ENCODE measurements at regions not wholly inside any gene's neighbourhood (a gene's known extent, or its start where the extent isn't known, plus 50 kb on each side); places are given as distances from the start of the nearest gene placed in this dataset.
A peak's percentile ranks its signal among the peaks of the same experiment; 100 is the strongest.
"Not testable (repeated sequence)": the region's sequence is repeated elsewhere in the genome, so short reads cannot be mapped to it uniquely, and the experiment has no call there.

DNA sequence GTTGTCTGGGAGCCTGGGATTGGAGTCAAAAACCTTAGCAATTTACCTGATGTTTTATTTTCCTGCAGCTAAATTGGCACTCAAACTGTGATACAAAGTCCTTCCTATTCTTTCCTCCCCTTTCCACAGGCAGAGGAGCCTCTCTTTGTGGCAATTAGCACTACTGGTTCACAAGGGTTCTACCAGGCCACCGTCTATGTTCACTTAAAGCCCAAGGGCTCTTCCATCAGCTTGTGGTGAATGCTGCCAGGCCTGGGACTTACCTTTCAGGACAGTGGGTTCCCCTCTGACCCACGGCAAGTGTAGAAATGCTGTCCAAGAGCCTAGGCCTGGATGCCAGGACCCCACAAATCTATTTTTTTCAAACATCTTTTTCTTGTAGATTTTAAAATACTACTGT is 251.9 kb upstream of the B3GALT2 start:
- no peak for DNase-seq

DNA sequence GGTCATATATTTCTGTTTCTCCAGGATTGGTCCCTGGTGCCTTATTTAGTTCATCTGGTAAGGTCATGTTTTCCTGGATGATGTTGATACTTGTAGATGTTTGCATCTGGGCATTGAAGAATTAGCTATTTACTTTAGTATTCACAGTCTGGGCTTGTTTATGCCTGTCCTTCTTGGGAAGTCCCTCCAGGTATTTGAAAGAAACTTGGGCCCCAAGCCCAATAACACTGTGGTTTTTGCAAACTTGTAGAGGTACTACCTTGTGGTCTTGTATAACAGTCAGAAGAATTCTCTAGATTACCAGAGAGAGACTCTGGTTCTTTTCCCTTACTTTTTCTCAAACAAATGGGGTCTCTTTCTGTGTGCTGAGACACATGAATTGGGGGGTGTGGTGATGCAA is 251.4 kb upstream of the B3GALT2 start:
- no peak for DNase-seq

- DNase-seq = not testable (repeated sequence)
Observed at GRCh38 chr1:193437333-193437732, 250.9 kb upstream of the B3GALT2 start.

DNA sequence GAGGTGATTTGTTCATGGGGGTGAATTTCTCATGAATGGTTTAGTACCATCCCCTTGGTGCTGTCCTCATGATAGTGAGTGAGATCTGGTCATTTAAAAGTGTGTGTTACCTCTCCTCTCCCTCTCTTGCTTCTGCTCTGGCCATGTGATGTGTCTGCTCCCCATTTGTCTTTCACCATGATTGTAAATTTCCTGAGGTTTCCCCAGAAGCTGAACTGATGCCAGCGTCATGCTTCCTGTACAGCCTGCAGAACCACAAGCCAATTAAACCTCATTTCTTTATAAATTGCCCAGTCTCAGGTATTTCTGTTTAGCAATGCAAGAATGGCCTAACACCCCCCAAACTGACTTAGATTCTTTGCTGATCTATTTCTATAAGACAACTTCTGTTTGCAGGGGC is 249.4 kb upstream of the B3GALT2 start:
- no peak for DNase-seq

DNA sequence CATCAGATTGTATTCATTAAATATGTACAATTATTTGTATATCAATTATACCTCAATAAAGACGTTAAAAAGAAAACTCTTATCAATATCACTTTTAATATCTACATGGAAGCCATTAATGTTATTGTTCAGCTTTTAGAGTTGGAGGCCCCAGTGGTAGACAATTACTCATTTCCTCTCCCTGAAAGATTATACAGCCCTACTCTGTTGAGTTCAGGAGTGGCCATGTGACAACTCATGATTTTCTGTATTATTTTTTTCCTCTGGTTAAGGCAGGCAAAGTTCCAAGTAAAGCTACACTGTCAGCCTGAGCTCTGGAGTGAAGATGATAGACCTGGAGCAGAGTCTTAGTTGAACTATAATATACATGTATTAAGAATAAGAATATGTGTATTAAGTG is 247.9 kb upstream of the B3GALT2 start:
- no peak for DNase-seq

DNA sequence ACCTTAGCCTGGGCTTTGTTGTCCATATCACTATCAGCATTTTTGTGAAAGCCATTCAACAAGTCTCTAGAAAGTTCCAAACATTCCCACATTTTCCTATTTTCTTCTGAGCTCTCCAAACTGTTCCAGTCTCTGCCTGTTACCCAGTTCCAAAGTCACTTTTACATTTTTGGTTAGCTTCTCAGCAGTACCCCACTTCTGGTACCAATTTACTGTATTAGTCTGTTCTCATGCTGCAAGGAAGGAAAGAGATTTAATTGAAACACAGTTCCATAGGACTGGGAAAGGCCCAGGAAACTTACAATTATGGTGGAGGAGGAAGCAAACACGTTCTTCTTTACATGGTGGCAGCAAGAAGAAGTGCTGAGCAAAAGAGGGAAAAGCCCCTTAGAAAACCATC is 247.2 kb upstream of the B3GALT2 start:
- DNase-seq = no peak

DNA sequence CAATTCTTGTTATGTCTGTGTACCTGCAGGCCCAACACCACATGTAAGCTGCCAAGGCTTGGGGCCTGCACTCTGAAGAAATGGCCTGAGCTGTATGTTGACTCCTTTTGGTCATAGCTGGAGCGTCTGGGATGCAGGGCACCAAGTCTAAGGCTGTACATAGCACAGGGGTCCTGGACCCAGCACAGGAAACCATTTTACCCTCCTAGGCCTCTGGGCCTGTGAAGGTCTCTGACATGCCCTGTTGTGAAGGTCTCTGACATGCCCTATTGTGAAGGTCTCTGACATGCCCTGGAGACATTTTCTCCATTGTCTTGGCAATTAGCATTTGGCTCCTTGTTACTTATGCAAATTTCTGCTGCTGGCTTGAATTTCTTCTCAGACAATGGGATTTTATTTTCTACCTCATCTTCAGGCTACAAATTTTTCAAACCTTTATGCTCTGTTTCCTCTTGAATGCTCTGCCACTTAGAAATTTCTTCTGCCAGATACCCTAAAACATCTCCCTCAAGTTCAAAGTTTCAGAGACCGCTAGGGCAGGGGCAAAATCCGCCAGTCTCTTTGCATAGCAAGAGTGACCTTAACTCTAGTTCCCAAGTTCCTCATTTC is 246.7 kb upstream of the B3GALT2 start:
- DNase-seq = no peak

GRCh38 chr1:193431265-193431977 is 245.0 kb upstream of the B3GALT2 start:
- no peak for DNase-seq

- DNase-seq = no peak
Observed at GRCh38 chr1:193427524-193427923, 241.1 kb upstream of the B3GALT2 start.

DNA sequence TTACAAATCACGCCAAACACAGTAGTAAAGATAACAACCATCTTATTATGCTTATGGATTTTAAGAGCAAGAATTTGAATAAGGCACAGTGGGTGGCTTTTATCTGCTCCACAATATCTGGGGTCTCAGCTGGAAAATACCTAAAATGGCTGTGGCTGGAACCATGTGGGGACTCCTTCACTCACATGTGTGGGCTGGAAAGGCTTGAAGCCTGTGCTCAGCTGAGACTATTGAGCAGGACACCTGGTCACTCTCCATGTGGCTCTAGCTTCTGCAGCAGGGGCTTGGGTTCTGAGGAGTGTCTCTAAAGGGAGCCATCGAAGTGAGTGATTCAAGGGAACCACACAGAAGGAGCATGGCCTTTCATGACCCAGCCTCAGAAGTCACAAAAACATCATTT is 239.6 kb upstream of the B3GALT2 start:
- no peak for DNase-seq

GRCh38 chr1:193421487-193421886 is 235.1 kb upstream of the B3GALT2 start:
- DNase-seq = no peak

DNA sequence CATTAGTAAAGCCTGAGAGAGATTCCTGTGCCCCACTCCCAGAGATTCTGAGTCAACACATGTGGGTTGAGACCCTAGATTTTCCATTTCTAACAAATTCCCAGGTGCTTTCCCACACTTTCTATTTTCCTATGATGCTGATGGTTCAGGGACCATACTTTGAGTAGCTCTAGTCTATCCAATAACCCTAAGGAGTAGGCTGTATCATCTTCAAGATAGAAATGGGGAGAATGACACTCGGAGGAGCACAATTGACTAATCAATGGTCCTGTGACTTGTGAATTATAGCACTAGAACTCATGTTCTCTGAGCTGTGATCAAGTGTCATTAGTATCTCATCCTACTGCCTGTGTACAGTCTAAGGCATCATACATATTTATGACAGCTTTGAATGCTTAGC is 232.9 kb upstream of the B3GALT2 start:
- DNase-seq = peak; percentile 14

DNA sequence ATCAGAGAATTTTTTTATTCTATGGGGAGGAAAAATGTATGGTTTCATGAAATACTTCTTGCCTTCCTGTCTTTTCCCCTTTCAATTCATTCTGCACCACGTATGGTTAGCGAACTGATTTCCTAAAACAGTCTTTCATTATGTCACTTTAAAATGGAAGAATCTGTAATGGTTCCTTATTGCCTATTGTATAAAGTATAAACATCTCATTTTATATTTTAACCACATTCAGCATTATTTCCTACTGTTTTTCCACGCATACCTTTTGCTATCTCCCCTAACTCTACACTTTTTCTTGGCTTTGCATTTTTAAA is 232.3 kb upstream of the B3GALT2 start:
- no peak for DNase-seq

GRCh38 chr1:193417945-193418744 is 231.7 kb upstream of the B3GALT2 start:
- DNase-seq = peak; percentile 14

- peak; percentile 30 for DNase-seq
Observed at GRCh38 chr1:193417403-193417802, 231.0 kb upstream of the B3GALT2 start.

DNA sequence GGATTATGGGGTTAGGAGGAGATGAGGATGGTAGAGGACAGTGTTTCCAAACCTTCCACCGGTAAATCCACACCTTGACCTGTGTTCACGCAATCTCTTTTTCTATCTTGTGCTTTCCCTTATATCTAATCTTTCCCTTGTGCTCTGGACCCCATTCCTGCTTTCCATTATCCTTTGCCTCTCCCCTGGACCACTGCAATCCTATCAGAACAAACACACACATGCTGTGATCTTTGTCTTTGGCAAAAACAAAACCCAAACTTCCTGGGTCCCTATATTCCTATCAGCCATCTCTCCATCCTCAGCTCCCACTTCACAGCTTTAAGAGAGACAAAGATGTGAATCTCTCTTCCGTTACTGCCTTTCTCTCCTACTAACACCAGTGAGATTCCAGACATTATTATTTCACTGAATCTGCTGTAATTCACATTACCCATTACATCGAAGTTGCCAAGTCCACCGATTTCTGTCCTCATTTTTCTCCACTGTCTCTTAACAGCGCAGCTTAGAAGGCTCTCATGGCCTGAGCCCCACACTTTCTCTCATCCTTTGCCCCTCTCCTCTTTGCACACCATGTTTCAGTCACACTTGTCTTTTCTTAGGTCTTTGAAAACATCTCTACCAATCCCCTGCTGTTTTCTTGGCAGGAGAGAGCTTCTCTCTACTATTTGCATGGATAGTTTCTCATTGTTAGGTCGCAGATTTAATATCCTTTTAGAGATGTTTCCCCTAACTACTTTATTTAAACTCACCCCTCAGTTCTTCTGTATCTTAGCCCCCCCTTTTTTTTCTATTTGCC is 230.0 kb upstream of the B3GALT2 start:
- DNase-seq = no peak

GRCh38 chr1:193415256-193415655 is 228.8 kb upstream of the B3GALT2 start:
- DNase-seq = no peak

- no peak for DNase-seq
Observed at GRCh38 chr1:193413376-193413775, 227.0 kb upstream of the B3GALT2 start.

GRCh38 chr1:193412748-193413147 is 226.3 kb upstream of the B3GALT2 start:
- no peak for DNase-seq

- peak; percentile 15 for DNase-seq
Observed at GRCh38 chr1:193411714-193412113, 225.3 kb upstream of the B3GALT2 start.

DNA sequence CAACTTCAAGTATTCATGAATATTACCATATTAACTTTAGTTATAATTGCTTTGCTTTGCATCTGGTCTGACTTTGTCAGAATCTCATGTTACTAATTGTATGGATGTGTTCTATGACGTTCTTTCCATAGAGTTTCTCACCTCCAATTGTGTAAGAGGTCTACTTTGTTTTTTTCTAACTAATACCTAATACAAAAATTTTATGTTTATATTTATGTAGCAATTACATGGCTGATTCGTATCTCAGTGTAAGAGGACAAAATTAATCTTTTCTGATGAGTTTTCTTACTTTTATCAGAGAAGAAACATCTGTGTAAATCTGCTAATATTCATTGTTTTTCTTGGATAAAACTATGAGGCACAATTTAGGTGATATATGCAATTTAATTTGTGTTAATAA is 224.8 kb upstream of the B3GALT2 start:
- DNase-seq = no peak

GRCh38 chr1:193408782-193409293 is 222.4 kb upstream of the B3GALT2 start:
- DNase-seq = peak; percentile 15

DNA sequence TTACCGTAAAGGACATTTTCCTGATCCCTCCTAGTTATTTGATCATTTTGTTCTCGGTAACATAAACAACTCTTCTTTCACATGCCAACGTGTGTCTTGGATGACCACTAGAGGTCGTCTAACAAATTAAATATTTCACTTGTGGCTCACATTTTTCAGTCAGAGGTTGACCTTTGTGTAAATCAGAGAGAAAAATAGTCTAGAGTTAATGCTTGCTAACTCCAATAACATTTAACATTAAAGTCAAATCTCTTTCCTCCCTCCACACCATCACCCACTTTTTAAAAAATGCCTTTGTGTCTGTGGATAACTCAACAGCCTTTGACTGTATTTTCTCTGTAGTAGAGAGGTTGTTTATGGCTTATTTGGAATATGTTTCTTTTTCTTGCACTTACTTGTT is 220.5 kb upstream of the B3GALT2 start:
- peak; percentile 16 for DNase-seq

All from stimulated activated CD4-positive, alpha-beta T cell treated with anti-CD3 and anti-CD28 coated beads, Interleukin-4, amount 100 ng/mL, for 24 hours (primary cell).